Renal cortex interstitium (tissue), 11 donors: ENCODE measurements at regions not wholly inside any gene's neighbourhood (a gene's known extent, or its start where the extent isn't known, plus 50 kb on each side); places are given as distances from the start of the nearest gene placed in this dataset.

Source experiments
- DNase-seq, 11 donors: peaks; one replicate each; pipeline ENCODE4 v3.0.0-alpha.2; 2013; ENCODE audit warnings: low read depth in 9 of 11, low spot score in 4 of 11; ENCODE audit errors: extremely low read depth in 1 of 11

DNA sequence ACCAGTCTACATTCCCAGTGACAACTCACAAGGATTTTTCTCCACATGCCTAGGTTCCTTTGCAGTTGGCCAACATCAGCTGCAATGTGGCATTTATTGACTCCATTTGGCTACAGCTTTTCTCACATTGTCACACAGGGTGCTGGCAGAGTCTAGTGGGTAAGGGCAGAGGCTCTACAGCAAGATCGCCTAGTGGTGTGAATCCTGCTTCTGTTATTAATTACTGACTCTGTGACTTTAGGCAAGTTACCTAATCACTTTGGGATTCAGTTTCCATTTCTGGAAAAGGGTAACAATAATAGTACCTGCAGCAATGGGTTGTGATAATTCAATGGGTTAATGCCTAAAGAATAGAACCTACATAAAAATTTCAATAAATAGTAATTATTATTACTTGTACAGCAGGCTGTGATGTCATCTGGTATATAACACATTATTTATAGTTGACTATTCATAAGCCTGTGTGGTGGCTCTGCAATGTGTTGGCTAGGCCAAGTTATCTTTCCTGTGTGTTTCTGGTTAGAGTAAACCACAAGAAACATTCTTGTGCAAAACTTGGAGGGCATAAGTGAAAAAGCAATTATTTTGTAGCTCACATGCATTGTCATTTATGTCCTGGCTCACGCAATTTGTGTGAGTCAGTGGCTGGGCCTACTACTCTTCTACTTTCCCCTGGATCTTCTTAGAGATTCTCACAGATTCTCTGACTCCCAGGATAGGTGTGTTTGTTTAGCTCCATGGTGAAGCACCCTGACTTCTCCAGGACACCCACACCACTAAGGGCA, 59.5 kb downstream of the PTGS2 start:
- DNase-seq: no peak

DNA sequence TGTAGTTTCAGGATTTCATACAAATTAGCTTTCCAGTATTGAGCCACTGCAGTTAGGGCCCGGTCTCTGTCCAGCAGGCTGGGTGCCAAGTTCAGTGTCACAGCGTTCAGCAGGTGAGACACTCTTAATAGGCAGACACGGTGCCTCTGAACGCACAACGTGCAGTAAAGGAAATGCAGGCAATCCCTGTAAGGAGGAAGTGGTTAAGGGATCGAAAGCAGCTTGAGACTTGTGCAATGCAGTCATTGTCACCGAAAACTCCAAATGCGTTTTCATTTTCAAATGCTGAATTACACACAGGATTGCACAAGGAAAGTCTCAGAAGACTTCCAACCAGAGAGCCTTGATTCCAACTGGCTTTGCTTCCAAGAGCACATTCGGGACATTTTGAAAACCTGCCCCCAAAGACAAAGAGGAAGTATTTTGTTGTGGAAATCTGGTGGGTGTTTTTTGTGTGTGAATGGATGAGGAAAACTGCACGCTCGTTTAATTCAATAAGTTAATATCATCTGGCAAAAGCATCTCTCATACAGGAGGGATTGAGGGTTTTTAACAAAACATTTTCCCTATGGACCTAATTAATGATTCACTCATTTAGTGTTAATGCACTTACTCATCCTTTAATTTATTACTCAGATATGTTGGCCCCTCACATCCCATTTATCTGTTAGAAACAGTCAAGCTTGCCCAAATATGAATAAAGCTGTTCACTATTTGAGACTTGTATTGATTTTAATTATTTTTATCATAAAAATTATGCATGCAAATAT, 61.6 kb downstream of the PTGS2 start:
- DNase-seq: no peak

DNA sequence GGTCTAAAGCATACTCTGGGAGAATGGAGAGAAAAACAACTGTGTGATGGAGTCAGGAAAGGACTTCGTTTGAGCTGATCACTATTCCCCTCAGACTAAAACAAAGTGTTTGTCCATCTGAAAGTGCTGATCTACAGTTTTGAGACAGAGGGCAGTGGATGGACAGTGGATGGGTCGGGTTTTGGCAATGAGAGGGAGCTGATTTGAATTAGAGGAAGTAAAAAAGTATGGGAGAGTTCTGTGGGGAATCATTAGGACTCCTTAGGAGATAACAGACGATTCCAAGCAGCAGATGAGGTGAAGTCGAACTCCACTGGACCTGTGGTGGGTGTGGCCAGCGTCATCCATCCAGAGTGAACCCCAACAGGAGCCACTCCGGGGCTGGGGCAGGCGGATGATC, 62.3 kb downstream of the PTGS2 start:
- no peak for DNase-seq

GRCh38 chr1:186616511-186616910, 63.7 kb downstream of the PTGS2 start:
- DNase-seq: no peak

- DNase-seq: no peak
Observed at GRCh38 chr1:186615332-186615731, 64.9 kb downstream of the PTGS2 start.

- no peak for DNase-seq
Observed at GRCh38 chr1:186611156-186611555, 69.1 kb downstream of the PTGS2 start.

GRCh38 chr1:186609183-186609582, 71.0 kb downstream of the PTGS2 start:
- no peak for DNase-seq

GRCh38 chr1:186605762-186606350, 74.4 kb downstream of the PTGS2 start:
- peak in 5 of 11 donors; percentile 4 to 19 (median 5) for DNase-seq

GRCh38 chr1:186595969-186596368, 84.3 kb downstream of the PTGS2 start:
- DNase-seq: no peak

- no peak for DNase-seq
Observed at GRCh38 chr1:186578325-186579016, 101.8 kb downstream of the PTGS2 start.

GRCh38 chr1:186577633-186578032, 102.6 kb downstream of the PTGS2 start:
- DNase-seq: no peak

- DNase-seq: peak in 5 of 11 donors; percentile 10 to 25 (median 16)
Observed at GRCh38 chr1:186577216-186577615, 103.0 kb downstream of the PTGS2 start.

- DNase-seq: peak in 5 of 11 donors; percentile 7 to 20 (median 8)
Observed at GRCh38 chr1:186575348-186575747, 104.9 kb downstream of the PTGS2 start.

GRCh38 chr1:186574926-186575325, 105.3 kb downstream of the PTGS2 start:
- no peak for DNase-seq

GRCh38 chr1:186572509-186572908, 107.7 kb downstream of the PTGS2 start:
- no peak for DNase-seq

DNA sequence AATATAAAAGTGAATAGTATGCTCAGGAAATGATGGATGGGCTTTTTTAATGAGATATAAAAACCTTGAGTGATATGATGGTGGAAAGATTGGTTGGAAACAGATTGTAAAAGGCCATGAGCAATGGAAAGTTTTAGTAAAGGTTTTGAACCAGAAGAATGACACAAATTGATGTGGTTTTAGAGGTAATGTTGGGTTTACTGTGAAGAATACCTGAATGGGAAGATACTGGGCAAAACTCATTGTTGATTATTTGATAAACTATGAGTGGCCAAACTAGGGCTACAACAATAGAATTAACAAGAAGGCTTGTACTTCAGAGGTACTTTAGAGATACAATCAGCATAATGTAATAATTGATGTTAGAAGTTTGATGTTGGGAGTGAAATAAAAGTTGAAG, 108.5 kb downstream of the PTGS2 start:
- no peak for DNase-seq

GRCh38 chr1:186569856-186570255, 108.9 kb upstream of the PDC start:
- DNase-seq: no peak

DNA sequence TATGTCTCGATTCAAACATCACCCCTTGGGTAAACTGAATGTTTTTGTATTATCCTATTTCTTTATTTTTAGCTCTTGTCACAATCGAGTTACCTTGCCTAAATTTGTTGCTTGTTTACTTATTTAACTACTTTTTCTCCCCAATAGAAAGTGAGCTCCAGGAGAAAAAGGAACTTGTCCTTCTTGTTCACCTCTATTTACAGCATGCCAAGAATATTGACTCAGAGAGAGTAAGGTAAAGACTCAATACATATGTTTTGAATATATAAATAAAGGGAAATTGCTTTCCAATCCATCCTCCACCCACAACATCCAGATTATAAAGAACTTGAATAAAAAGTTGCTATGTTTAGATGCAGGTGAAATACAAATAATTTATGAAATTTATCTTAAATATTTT, 107.3 kb upstream of the PDC start:
- DNase-seq: no peak

- DNase-seq: no peak
Observed at GRCh38 chr1:186566140-186566855, 105.4 kb upstream of the PDC start.
